Liver (tissue), 3 donors: ENCODE measurements at regions not wholly inside any gene's neighbourhood (a gene's known extent, or its start where the extent isn't known, plus 50 kb on each side); places are given as distances from the start of the nearest gene placed in this dataset.

ENCODE experiments used
- ATF3 ChIP-seq: IDR thresholded peaks from 2 replicates; pipeline ENCODE4 v1.6.1; 2016; ENCODE audit warnings: antibody characterized with exemption
- CTCF ChIP-seq: fragments of 150-350 bp; IDR thresholded peaks from 2 replicates; pipeline ENCODE4 v1.5.1; 2017; ENCODE audit warnings: improper control_type of control experiment, low read depth, low read length; ENCODE audit not compliant: missing input control
- SP1 ChIP-seq: IDR thresholded peaks from 2 replicates; pipeline ENCODE4 v1.6.1; 2018; ENCODE audit warnings: antibody characterized with exemption, mild to moderate bottlenecking
- TAF1 ChIP-seq: conservative IDR thresholded peaks from 2 replicates; pipeline ENCODE4 v1.6.1; 2016; ENCODE audit warnings: antibody characterized with exemption, mild to moderate bottlenecking
- TF ChIP-seq, protein P1 (sequence below): IDR thresholded peaks from 2 replicates; pipeline ENCODE4 v1.6.1; 2016; ENCODE audit warnings: antibody characterized with exemption
- donor health status: healthy.
- donor health status: healthy.

DNA sequence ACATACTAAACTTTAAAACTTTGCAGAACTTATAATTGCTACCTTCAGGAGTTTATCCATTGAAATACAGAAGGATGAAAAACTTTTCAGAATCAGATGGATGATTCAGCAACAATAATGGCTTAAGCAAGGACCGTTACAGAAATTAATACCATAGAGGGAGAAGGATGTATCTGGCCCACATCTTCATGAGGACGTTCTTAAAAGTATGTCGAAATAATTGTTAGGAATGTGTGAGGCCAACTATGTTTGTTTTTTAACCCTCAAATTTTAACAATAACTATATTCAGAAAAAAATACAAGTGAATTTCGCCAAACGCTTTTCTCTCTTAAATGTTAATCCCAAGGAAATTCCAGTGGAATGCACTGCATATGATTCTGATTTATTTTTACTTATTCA, 105.2 kb upstream of the EPHA3 start:
- TF ChIP-seq SP1, result no peak
- TF ChIP-seq CTCF, result no peak
- no peak for TF ChIP-seq ATF3
- TF ChIP-seq, protein P1, sequence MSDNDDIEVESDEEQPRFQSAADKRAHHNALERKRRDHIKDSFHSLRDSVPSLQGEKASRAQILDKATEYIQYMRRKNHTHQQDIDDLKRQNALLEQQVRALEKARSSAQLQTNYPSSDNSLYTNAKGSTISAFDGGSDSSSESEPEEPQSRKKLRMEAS, result no peak
- no peak for TF ChIP-seq TAF1
